ENCODE measurements at regions not wholly inside any gene's neighbourhood (a gene's known extent, or its start where the extent isn't known, plus 50 kb on each side); places are given as distances from the start of the nearest gene placed in this dataset.

- TF ChIP-seq, protein P1, sequence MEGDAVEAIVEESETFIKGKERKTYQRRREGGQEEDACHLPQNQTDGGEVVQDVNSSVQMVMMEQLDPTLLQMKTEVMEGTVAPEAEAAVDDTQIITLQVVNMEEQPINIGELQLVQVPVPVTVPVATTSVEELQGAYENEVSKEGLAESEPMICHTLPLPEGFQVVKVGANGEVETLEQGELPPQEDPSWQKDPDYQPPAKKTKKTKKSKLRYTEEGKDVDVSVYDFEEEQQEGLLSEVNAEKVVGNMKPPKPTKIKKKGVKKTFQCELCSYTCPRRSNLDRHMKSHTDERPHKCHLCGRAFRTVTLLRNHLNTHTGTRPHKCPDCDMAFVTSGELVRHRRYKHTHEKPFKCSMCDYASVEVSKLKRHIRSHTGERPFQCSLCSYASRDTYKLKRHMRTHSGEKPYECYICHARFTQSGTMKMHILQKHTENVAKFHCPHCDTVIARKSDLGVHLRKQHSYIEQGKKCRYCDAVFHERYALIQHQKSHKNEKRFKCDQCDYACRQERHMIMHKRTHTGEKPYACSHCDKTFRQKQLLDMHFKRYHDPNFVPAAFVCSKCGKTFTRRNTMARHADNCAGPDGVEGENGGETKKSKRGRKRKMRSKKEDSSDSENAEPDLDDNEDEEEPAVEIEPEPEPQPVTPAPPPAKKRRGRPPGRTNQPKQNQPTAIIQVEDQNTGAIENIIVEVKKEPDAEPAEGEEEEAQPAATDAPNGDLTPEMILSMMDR (IDR thresholded peaks at IDR 0.05): no peak
- no peak for TF ChIP-seq POLR2A (IDR thresholded peaks at IDR 0.05)
Measured at GRCh38 chr4:114081783-114082182, 102.3 kb upstream of the ARSJ start.
